Bone marrow (tissue), 2 donors: ENCODE measurements at regions not wholly inside any gene's neighbourhood (a gene's known extent, or its start where the extent isn't known, plus 50 kb on each side); places are given as distances from the start of the nearest gene placed in this dataset.
"Not testable (repeated sequence)": the region's sequence is repeated elsewhere in the genome, so short reads cannot be mapped to it uniquely, and the experiment has no call there.

Experiments
- DNase-seq, 2 donors: peaks; one replicate each; lab custom pipeline; 2025; lab: John Stamatoyannopoulos, UW

GRCh38 chr20:40931410-40932044, 97.1 kb upstream of the TOP1 start:
- DNase-seq: peak in 1 of 2 donors; percentile 41

GRCh38 chr20:40932436-40932835, 96.2 kb upstream of the TOP1 start:
- DNase-seq: no peak

GRCh38 chr20:40933758-40934157, 94.9 kb upstream of the TOP1 start:
- DNase-seq: no peak

GRCh38 chr20:40938020-40938419, 90.6 kb upstream of the TOP1 start:
- no peak for DNase-seq

- no peak for DNase-seq
Observed at GRCh38 chr20:40939667-40940066, 89.0 kb upstream of the TOP1 start.

- no peak for DNase-seq
Observed at GRCh38 chr20:40941133-40941610, 87.5 kb upstream of the TOP1 start.

GRCh38 chr20:40942006-40942405, 86.6 kb upstream of the TOP1 start:
- DNase-seq: peak in 1 of 2 donors; percentile 54

- no peak for DNase-seq
Observed at GRCh38 chr20:40942775-40943174, 85.8 kb upstream of the TOP1 start.

- no peak for DNase-seq
Observed at GRCh38 chr20:40943591-40943990, 85.0 kb upstream of the TOP1 start.

GRCh38 chr20:40945189-40945588, 83.4 kb upstream of the TOP1 start:
- DNase-seq: no peak

GRCh38 chr20:40945754-40946450, 82.7 kb upstream of the TOP1 start:
- DNase-seq: no peak

- no peak for DNase-seq
Observed at GRCh38 chr20:40946451-40946850, 82.2 kb upstream of the TOP1 start.

GRCh38 chr20:40948465-40949267, 80.0 kb upstream of the TOP1 start:
- no peak for DNase-seq

- DNase-seq: no peak
Observed at GRCh38 chr20:40949346-40949745, 79.3 kb upstream of the TOP1 start.

- DNase-seq: no peak
Observed at GRCh38 chr20:40952136-40952535, 76.5 kb upstream of the TOP1 start.

GRCh38 chr20:40953416-40953815, 75.2 kb upstream of the TOP1 start:
- DNase-seq: no peak

GRCh38 chr20:40953856-40954255, 74.8 kb upstream of the TOP1 start:
- DNase-seq: no peak

GRCh38 chr20:40954521-40955165, 74.0 kb upstream of the TOP1 start:
- no peak for DNase-seq

- no peak for DNase-seq
Observed at GRCh38 chr20:40955326-40955725, 73.3 kb upstream of the TOP1 start.

GRCh38 chr20:40955826-40956225, 72.8 kb upstream of the TOP1 start:
- DNase-seq: not testable (repeated sequence)

- DNase-seq: peak in 1 of 2 donors; percentile 35
Observed at GRCh38 chr20:40956542-40957264, 71.9 kb upstream of the TOP1 start.
